ENCODE measurements at regions not wholly inside any gene's neighbourhood (a gene's known extent, or its start where the extent isn't known, plus 50 kb on each side); places are given as distances from the start of the nearest gene placed in this dataset.

- no peak for TF ChIP-seq CTCF (IDR thresholded peaks at IDR 0.05)
Measured at GRCh38 chr3:70880421-70880820, 568.0 kb upstream of the MDFIC2 start.

GRCh38 chr3:70876154-70876553 lies 563.7 kb upstream of the MDFIC2 start:
- no peaks in the 10 kb centered on the region for H3K36me3 ChIP-seq (ENCODE audit: insufficient read depth in 1 of 2, low read depth in 1 of 2)
- peaks cover 0 to under 1% (median 0%) of the 10 kb centered on the region in 3 donors for H3K27me3 ChIP-seq (ENCODE audit: insufficient read depth in 3 of 3, low read length in 2 of 3)
- no peak overlapping the region for H3K4me3 ChIP-seq
- 74 to 80% (median 77%) methylated on average over 3 of the region's 3 CpGs for WGBS, 3 donors
- no peaks in the 10 kb centered on the region for H3K9me3 ChIP-seq
- no peak for TF ChIP-seq CTCF (IDR thresholded peaks at IDR 0.05)
- ATAC-seq, result no peak
- no peak for DNase-seq
- no peak overlapping the region for H3K27ac ChIP-seq
- H3K4me1 ChIP-seq, result no peaks in the 10 kb centered on the region
- intact Hi-C loops (cut with DNase I), result no loop called here

More at GRCh38 chr3:70880421-70880820, 568.0 kb upstream of the MDFIC2 start:
- Histone ChIP-seq H3K27me3 (ENCODE audit: insufficient read depth in 3 of 3, low read length in 2 of 3) (no peaks in the 10 kb centered on the region), H3K4me1 (no peaks in the 10 kb centered on the region), H3K27ac (no peak overlapping the region), H3K36me3 (ENCODE audit: insufficient read depth in 1 of 2, low read depth in 1 of 2) (no peaks in the 10 kb centered on the region), H3K9me3 (no peaks in the 10 kb centered on the region), H3K4me3 (no peak overlapping the region)
- DNase-seq (no peak), ATAC-seq (no peak)
- 58 to 69% (median 68%) methylated on average over 2 of the region's 2 CpGs for WGBS, 3 donors
- intact Hi-C loops (cut with DNase I), result no loop called here

- WGBS, 3 donors, result 63 to 78% (median 71%) methylated on average over 3 of the region's 3 CpGs
- no peak overlapping the region for H3K4me3 ChIP-seq
- H3K27me3 ChIP-seq (ENCODE audit: insufficient read depth in 3 of 3, low read length in 2 of 3), result peaks cover 0 to 3% (median 0%) of the 10 kb centered on the region in 3 donors
- intact Hi-C loops (cut with DNase I), result no loop called here
- no peaks in the 10 kb centered on the region for H3K36me3 ChIP-seq (ENCODE audit: insufficient read depth in 1 of 2, low read depth in 1 of 2)
- H3K27ac ChIP-seq, result no peak overlapping the region
- no peak for DNase-seq
- H3K4me1 ChIP-seq, result no peaks in the 10 kb centered on the region
- H3K9me3 ChIP-seq, result no peaks in the 10 kb centered on the region
- no peak for TF ChIP-seq CTCF (IDR thresholded peaks at IDR 0.05)
- ATAC-seq, result no peak
Measured at GRCh38 chr3:70874196-70874595, 561.8 kb upstream of the MDFIC2 start.

- WGBS, 3 donors, result 92 to 95% (median 93%) methylated on average over 5 of the region's 5 CpGs
- H3K4me3 ChIP-seq, result no peak overlapping the region
- DNase-seq (no peak), ATAC-seq (no peak)
- no peaks in the 10 kb centered on the region for H3K4me1 ChIP-seq
- no peak overlapping the region for H3K27ac ChIP-seq
- no peaks in the 10 kb centered on the region for H3K36me3 ChIP-seq (ENCODE audit: insufficient read depth in 1 of 2, low read depth in 1 of 2)
- intact Hi-C loops (cut with DNase I), result no loop called here
- no peak for TF ChIP-seq CTCF (IDR thresholded peaks at IDR 0.05)
- H3K27me3 ChIP-seq (ENCODE audit: insufficient read depth in 3 of 3, low read length in 2 of 3), result peaks cover 0 to 3% (median 0%) of the 10 kb centered on the region in 3 donors
- H3K9me3 ChIP-seq, result no peaks in the 10 kb centered on the region
Measured at GRCh38 chr3:70873686-70874085, 561.2 kb upstream of the MDFIC2 start.

GRCh38 chr3:70871909-70872656 lies 559.6 kb upstream of the MDFIC2 start:
- Histone ChIP-seq H3K4me3 (no peak overlapping the region), H3K27me3 (ENCODE audit: insufficient read depth in 3 of 3, low read length in 2 of 3) (peaks cover 0 to 3% (median 0%) of the 10 kb centered on the region in 3 donors), H3K36me3 (ENCODE audit: insufficient read depth in 1 of 2, low read depth in 1 of 2) (no peaks in the 10 kb centered on the region), H3K4me1 (no peaks in the 10 kb centered on the region), H3K27ac (no peak overlapping the region), H3K9me3 (no peaks in the 10 kb centered on the region)
- intact Hi-C loops (cut with DNase I), result no loop called here
- no peak for TF ChIP-seq CTCF (IDR thresholded peaks at IDR 0.05)
- DNase-seq, result no peak
- no peak for ATAC-seq
- 84 to 95% (median 86%) methylated on average over 4 of the region's 4 CpGs for WGBS, 3 donors
